Prostate gland (tissue), 2 donors: ENCODE measurements at regions not wholly inside any gene's neighbourhood (a gene's known extent, or its start where the extent isn't known, plus 50 kb on each side); places are given as distances from the start of the nearest gene placed in this dataset.

Experiments
- DNase-seq: peaks from one replicate; pipeline ENCODE4 v3.0.0-alpha.2; 2019; ENCODE audit warnings: low spot score
- H3K27ac ChIP-seq, 2 donors: fragments of 200-600 bp; sonication (generic); 2 replicates each; pipeline ENCODE4 v1.5.1; 2017 to 2019
- H3K27me3 ChIP-seq: fragments of 200-600 bp; sonication (generic); replicated peaks from 2 replicates; pipeline ENCODE4 v1.5.1; 2019; ENCODE audit not compliant: insufficient read depth
- H3K36me3 ChIP-seq, 2 donors: fragments of 200-600 bp; sonication (generic); 1 replicate in 1 of 2; 2 replicates in 1 of 2; pipeline versions ENCODE4 v1.5.1 to v1.8.1; 2017 to 2019
- H3K4me1 ChIP-seq: fragments of 200-600 bp; sonication (generic); replicated peaks from 2 replicates; pipeline ENCODE4 v1.5.1; 2019
- H3K4me3 ChIP-seq, 2 donors: fragments of 200-600 bp; sonication (generic); 2 replicates each; pipeline ENCODE4 v1.5.1; 2017 to 2019
- H3K9me3 ChIP-seq: fragments of 200-600 bp; sonication (generic); 2 replicates; pipeline ENCODE4 v1.5.1; 2017
- CTCF ChIP-seq, 4 experiments: fragments of 200-600 bp in 2 of 4; fragments of 450-650 bp in 2 of 4; sonication (generic) in 2 of 4; IDR thresholded peaks; 1 replicate in 3 of 4; 2 replicates in 1 of 4; pipeline ENCODE4 v1.5.1; 2016 to 2019; ENCODE audit warnings: antibody characterized with exemption in 4 of 4, mild to moderate bottlenecking in 2 of 4, moderate library complexity in 2 of 4
- POLR2A ChIP-seq: fragments of 450-650 bp; IDR thresholded peaks from one replicate; pipeline ENCODE4 v1.6.1; 2016; ENCODE audit warnings: antibody characterized with exemption, mild to moderate bottlenecking
- POLR2AphosphoS5 ChIP-seq: sonication (generic); formaldehyde crosslinking; IDR thresholded peaks from one replicate; pipeline ENCODE4 v1.6.1; 2017; ENCODE audit warnings: antibody characterized with exemption
- WGBS: methylation state at CpG from one replicate; pipeline ENCODE4 v1.1.5; 2018; 5-methylcytosine and 5-hydroxymethylcytosine counted together
- intact Hi-C: fragments of 100-400 bp; cut with DNase I; formaldehyde crosslinking; loops from one replicate; pipeline ENCODE4 v1.14.2; 2022

GRCh38 chr2:41934329-41934958 is 113.4 kb upstream of the PKDCC start:
- 45% methylated on average over 10 of the region's 10 CpGs for WGBS
- intact Hi-C loops = loop anchor here (5.0 to 10.0 kb wide), 2 partner anchors 33 to 110 kb away; partner anchors contain the start of gene PKDCC
- TF ChIP-seq POLR2A (no peak), POLR2AphosphoS5 (no peak), CTCF (IDR thresholded peaks at IDR 0.05) (no peak)
- Histone ChIP-seq H3K4me1 (no peaks in the 10 kb centered on the region), H3K4me3 (no peak overlapping the region), H3K36me3 (no peaks in the 10 kb centered on the region), H3K27me3 (no peaks in the 10 kb centered on the region), H3K27ac (no peak overlapping the region), H3K9me3 (no peaks in the 10 kb centered on the region)
- no peak for DNase-seq

- intact Hi-C loops = loop anchor here (10.0 kb wide), 1 partner anchor 110 kb away; the partner anchor contains the start of gene PKDCC
- H3K4me3 ChIP-seq = no peak overlapping the region
- no peak overlapping the region for H3K27ac ChIP-seq
- no peaks in the 10 kb centered on the region for H3K4me1 ChIP-seq
- no peaks in the 10 kb centered on the region for H3K9me3 ChIP-seq
- no peaks in the 10 kb centered on the region for H3K27me3 ChIP-seq
- 90% methylated on average over 2 of the region's 2 CpGs for WGBS
- TF ChIP-seq POLR2AphosphoS5 = no peak
- TF ChIP-seq CTCF (IDR thresholded peaks at IDR 0.05) = no peak
- no peak for TF ChIP-seq POLR2A
- H3K36me3 ChIP-seq = no peaks in the 10 kb centered on the region
- no peak for DNase-seq
Observed at GRCh38 chr2:41935002-41935401, 112.8 kb upstream of the PKDCC start.

GRCh38 chr2:41935825-41936224 is 112.0 kb upstream of the PKDCC start:
- intact Hi-C loops = loop anchor here (10.0 kb wide), 1 partner anchor 109 kb away; the partner anchor contains the start of gene PKDCC
- H3K27me3 ChIP-seq = no peaks in the 10 kb centered on the region
- 67% methylated on average over 2 of the region's 2 CpGs for WGBS
- no peaks in the 10 kb centered on the region for H3K9me3 ChIP-seq
- no peak for TF ChIP-seq POLR2AphosphoS5
- no peak for TF ChIP-seq CTCF (IDR thresholded peaks at IDR 0.05)
- no peak for TF ChIP-seq POLR2A
- H3K4me1 ChIP-seq = no peaks in the 10 kb centered on the region
- no peak for DNase-seq
- no peak overlapping the region for H3K27ac ChIP-seq
- no peak overlapping the region for H3K4me3 ChIP-seq
- H3K36me3 ChIP-seq = no peaks in the 10 kb centered on the region

- Histone ChIP-seq H3K27ac (no peak overlapping the region), H3K4me3 (no peak overlapping the region), H3K9me3 (no peaks in the 10 kb centered on the region), H3K27me3 (no peaks in the 10 kb centered on the region), H3K4me1 (no peaks in the 10 kb centered on the region), H3K36me3 (no peaks in the 10 kb centered on the region)
- DNase-seq = no peak
- WGBS = 90% methylated on average over 7 of the region's 7 CpGs
- TF ChIP-seq POLR2A (no peak), POLR2AphosphoS5 (no peak), CTCF (IDR thresholded peaks at IDR 0.05) (no peak)
- intact Hi-C loops = loop anchor here (10.0 kb wide), 1 partner anchor 108 kb away; the partner anchor contains the start of gene PKDCC
Observed at GRCh38 chr2:41936771-41937463, 110.9 kb upstream of the PKDCC start.
